Activated naive CD4-positive, alpha-beta T cell treated with anti-CD3 and anti-CD28 coated beads for 36 hours (primary cell): ENCODE measurements at regions not wholly inside any gene's neighbourhood (a gene's known extent, or its start where the extent isn't known, plus 50 kb on each side); places are given as distances from the start of the nearest gene placed in this dataset.
"Not testable (repeated sequence)": the region's sequence is repeated elsewhere in the genome, so short reads cannot be mapped to it uniquely, and the experiment has no call there.

Experiments
- CTCF ChIA-PET: fragments of 350-600 bp; sonication (Branson Sonifier 250); formaldehyde crosslinking; loops from one replicate; lab custom pipeline; 2021; ENCODE audit warnings: antibody characterized with exemption; lab: Charles Lee
- DNase-seq: peaks from one replicate; pipeline ENCODE4 v3.0.0-alpha.2; 2020
- H3K27ac Mint-ChIP-seq: one replicate; pipeline ENCODE4 v1.8.0; 2021; ENCODE audit warnings: mild to moderate bottlenecking, mixed read lengths
- H3K27me3 Mint-ChIP-seq: one replicate; pipeline ENCODE4 v1.8.0; 2021; ENCODE audit warnings: low read depth, mixed read lengths
- H3K36me3 Mint-ChIP-seq: one replicate; pipeline ENCODE4 v1.8.0; 2021; ENCODE audit warnings: low read depth, mixed read lengths
- H3K4me1 Mint-ChIP-seq: one replicate; pipeline ENCODE4 v1.8.0; 2021; ENCODE audit warnings: low read depth, mixed read lengths
- H3K4me3 Mint-ChIP-seq: one replicate; pipeline ENCODE4 v1.8.0; 2021; ENCODE audit warnings: mild to moderate bottlenecking, moderate library complexity, mixed read lengths
- H3K9me3 Mint-ChIP-seq: one replicate; pipeline ENCODE4 v1.8.0; 2021; ENCODE audit warnings: mixed read lengths
- intact Hi-C: fragments of 100-400 bp; cut with micrococcal nuclease; formaldehyde crosslinking; loops from one replicate; pipeline ENCODE4 v1.15.1; 2023

GRCh38 chr5:15131909-15132308 lies 260.3 kb upstream of the ANKH start:
- no peaks in the 10 kb centered on the region for H3K27me3 Mint-ChIP-seq
- peaks cover 11% of the 10 kb centered on the region for H3K9me3 Mint-ChIP-seq
- no peak for DNase-seq
- CTCF ChIA-PET = no interaction called here
- H3K4me1 Mint-ChIP-seq = no peaks in the 10 kb centered on the region
- intact Hi-C loops = no loop called here
- H3K4me3 Mint-ChIP-seq = no peak overlapping the region
- H3K36me3 Mint-ChIP-seq = no peaks in the 10 kb centered on the region
- no peak overlapping the region for H3K27ac Mint-ChIP-seq

- intact Hi-C loops = no loop called here
- Mint-ChIP-seq H3K27me3 (no peaks in the 10 kb centered on the region), H3K4me1 (no peaks in the 10 kb centered on the region), H3K9me3 (peaks cover 14% of the 10 kb centered on the region), H3K36me3 (no peaks in the 10 kb centered on the region), H3K27ac (no peak overlapping the region), H3K4me3 (no peak overlapping the region)
- CTCF ChIA-PET = no interaction called here
- DNase-seq = no peak
Observed at GRCh38 chr5:15124871-15125568, 253.4 kb upstream of the ANKH start.

- no peaks in the 10 kb centered on the region for H3K4me1 Mint-ChIP-seq
- H3K27ac Mint-ChIP-seq = no peak overlapping the region
- H3K27me3 Mint-ChIP-seq = no peaks in the 10 kb centered on the region
- no peak overlapping the region for H3K4me3 Mint-ChIP-seq
- CTCF ChIA-PET = no interaction called here
- intact Hi-C loops = no loop called here
- H3K36me3 Mint-ChIP-seq = no peaks in the 10 kb centered on the region
- DNase-seq = no peak
- H3K9me3 Mint-ChIP-seq = peaks cover 15% of the 10 kb centered on the region
Observed at GRCh38 chr5:15124461-15124860, 252.9 kb upstream of the ANKH start.

GRCh38 chr5:15117688-15118087 lies 246.1 kb upstream of the ANKH start:
- Mint-ChIP-seq H3K4me1 (no peaks in the 10 kb centered on the region), H3K4me3 (no peak overlapping the region), H3K36me3 (no peaks in the 10 kb centered on the region), H3K9me3 (peaks cover 12% of the 10 kb centered on the region), H3K27me3 (no peaks in the 10 kb centered on the region), H3K27ac (no peak overlapping the region)
- CTCF ChIA-PET = no interaction called here
- DNase-seq = no peak
- intact Hi-C loops = no loop called here

GRCh38 chr5:15116996-15117395 lies 245.4 kb upstream of the ANKH start:
- no peaks in the 10 kb centered on the region for H3K27me3 Mint-ChIP-seq
- no peak overlapping the region for H3K4me3 Mint-ChIP-seq
- no peak overlapping the region for H3K27ac Mint-ChIP-seq
- CTCF ChIA-PET = no interaction called here
- no peaks in the 10 kb centered on the region for H3K36me3 Mint-ChIP-seq
- no peak for DNase-seq
- H3K9me3 Mint-ChIP-seq = peaks cover 11% of the 10 kb centered on the region
- no peaks in the 10 kb centered on the region for H3K4me1 Mint-ChIP-seq
- intact Hi-C loops = no loop called here

- Mint-ChIP-seq H3K36me3 (no peaks in the 10 kb centered on the region), H3K27me3 (no peaks in the 10 kb centered on the region), H3K4me1 (peaks cover 4% of the 10 kb centered on the region), H3K4me3 (no peak overlapping the region), H3K27ac (no peak overlapping the region), H3K9me3 (no peaks in the 10 kb centered on the region)
- CTCF ChIA-PET = interaction anchor here (0.6 to 2.4 kb wide), 5 partner anchors 8 to 743 kb away, joined by 3 to 9 read pairs (median 4); no protein-coding TSS in a partner anchor
- intact Hi-C loops = loop anchor here (10.0 kb wide), 2 partner anchors 688 to 1358 kb away; partner anchors contain the start of gene ZNF622
- no peak for DNase-seq
Observed at GRCh38 chr5:15106530-15107283, 235.1 kb upstream of the ANKH start.

GRCh38 chr5:15105799-15106393 lies 234.3 kb upstream of the ANKH start:
- H3K9me3 Mint-ChIP-seq = peaks cover under 1% of the 10 kb centered on the region
- intact Hi-C loops = loop anchor here (10.0 kb wide), 2 partner anchors 689 to 1359 kb away; partner anchors contain the start of gene ZNF622
- peaks cover 4% of the 10 kb centered on the region for H3K4me1 Mint-ChIP-seq
- no peak overlapping the region for H3K27ac Mint-ChIP-seq
- CTCF ChIA-PET = interaction anchor here (0.6 to 2.4 kb wide), 6 partner anchors 9 to 743 kb away, joined by 3 to 9 read pairs (median 4); no protein-coding TSS in a partner anchor
- H3K27me3 Mint-ChIP-seq = no peaks in the 10 kb centered on the region
- DNase-seq = peak; percentile 56
- no peaks in the 10 kb centered on the region for H3K36me3 Mint-ChIP-seq
- no peak overlapping the region for H3K4me3 Mint-ChIP-seq

- Mint-ChIP-seq H3K36me3 (no peaks in the 10 kb centered on the region), H3K4me1 (peaks cover 4% of the 10 kb centered on the region), H3K9me3 (peaks cover 3% of the 10 kb centered on the region), H3K27me3 (no peaks in the 10 kb centered on the region), H3K4me3 (no peak overlapping the region), H3K27ac (no peak overlapping the region)
- no peak for DNase-seq
- CTCF ChIA-PET = interaction anchor here (1.3 kb wide), 1 partner anchor 11 kb away, joined by 3 read pairs; no protein-coding TSS in a partner anchor
- intact Hi-C loops = loop anchor here (10.0 kb wide), 2 partner anchors 691 to 1361 kb away; partner anchors contain the start of gene ZNF622
Observed at GRCh38 chr5:15103864-15104263, 232.3 kb upstream of the ANKH start.

GRCh38 chr5:15103130-15103529 lies 231.6 kb upstream of the ANKH start:
- CTCF ChIA-PET = interaction anchor here (1.3 kb wide), 1 partner anchor 12 kb away, joined by 3 read pairs; no protein-coding TSS in a partner anchor
- Mint-ChIP-seq H3K27ac (no peak overlapping the region), H3K36me3 (no peaks in the 10 kb centered on the region), H3K4me3 (no peak overlapping the region), H3K27me3 (no peaks in the 10 kb centered on the region), H3K4me1 (peaks cover 4% of the 10 kb centered on the region), H3K9me3 (peaks cover 3% of the 10 kb centered on the region)
- intact Hi-C loops = loop anchor here (10.0 kb wide), 2 partner anchors 692 to 1362 kb away; partner anchors contain the start of gene ZNF622
- peak; percentile 5 for DNase-seq

- H3K27ac Mint-ChIP-seq = no peak overlapping the region
- no peaks in the 10 kb centered on the region for H3K4me1 Mint-ChIP-seq
- peaks cover 3% of the 10 kb centered on the region for H3K9me3 Mint-ChIP-seq
- no peak for DNase-seq
- H3K4me3 Mint-ChIP-seq = no peak overlapping the region
- CTCF ChIA-PET = no interaction called here
- H3K27me3 Mint-ChIP-seq = no peaks in the 10 kb centered on the region
- H3K36me3 Mint-ChIP-seq = no peaks in the 10 kb centered on the region
- intact Hi-C loops = no loop called here
Observed at GRCh38 chr5:15097552-15097951, 226.0 kb upstream of the ANKH start.

- intact Hi-C loops, H3K27ac Mint-ChIP-seq, H3K4me1 Mint-ChIP-seq, H3K4me3 Mint-ChIP-seq, H3K27me3 Mint-ChIP-seq, DNase-seq, CTCF ChIA-PET, H3K36me3 Mint-ChIP-seq, H3K9me3 Mint-ChIP-seq: not testable (repeated sequence)
Observed at GRCh38 chr5:15096686-15097085, 225.1 kb upstream of the ANKH start.

GRCh38 chr5:15092801-15093200 lies 221.2 kb upstream of the ANKH start:
- Mint-ChIP-seq H3K4me3 (no peak overlapping the region), H3K4me1 (no peaks in the 10 kb centered on the region), H3K27me3 (no peaks in the 10 kb centered on the region), H3K36me3 (no peaks in the 10 kb centered on the region), H3K9me3 (peaks cover 4% of the 10 kb centered on the region), H3K27ac (no peak overlapping the region)
- intact Hi-C loops = no loop called here
- CTCF ChIA-PET = interaction anchor here (0.6 kb wide), 1 partner anchor 966 kb away, joined by 4 read pairs; no protein-coding TSS in a partner anchor
- DNase-seq = no peak
